GM21367 (cell line): ENCODE measurements at regions not wholly inside any gene's neighbourhood (a gene's known extent, or its start where the extent isn't known, plus 50 kb on each side); places are given as distances from the start of the nearest gene placed in this dataset.
"Not testable (repeated sequence)": the region's sequence is repeated elsewhere in the genome, so short reads cannot be mapped to it uniquely, and the experiment has no call there.

Source experiments
- ATAC-seq: cut with Tn5 transposase; IDR thresholded peaks from one replicate; pipeline ENCODE4 v1.9.1; 2021; ENCODE audit not compliant: unreplicated experiment

DNA sequence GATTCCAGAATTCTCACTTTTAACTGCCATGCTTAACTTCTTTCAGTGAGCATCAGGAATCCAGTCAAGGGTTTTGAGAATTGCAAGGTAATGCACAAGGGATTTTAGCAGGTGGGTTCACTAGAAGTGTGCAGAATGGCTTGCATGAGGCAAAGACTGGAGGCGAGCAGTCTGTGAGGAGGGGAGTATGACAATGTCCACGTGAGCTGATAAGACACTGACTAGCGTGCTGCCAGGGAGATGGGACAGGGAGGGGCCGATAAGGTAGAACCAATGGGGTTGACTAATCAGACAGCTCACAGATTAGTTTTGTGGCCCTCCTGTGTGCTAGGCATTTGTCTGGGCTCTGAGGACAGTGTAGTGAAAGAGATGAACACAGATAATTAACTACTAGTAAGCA, 102.0 kb upstream of the DAZL start:
- no peak for ATAC-seq

- ATAC-seq, result no peak
These were observed 103.1 kb upstream of the DAZL start for GRCh38 chr3:16708285-16708684.

GRCh38 chr3:16711691-16712090, 106.5 kb upstream of the DAZL start:
- not testable (repeated sequence) for ATAC-seq

DNA sequence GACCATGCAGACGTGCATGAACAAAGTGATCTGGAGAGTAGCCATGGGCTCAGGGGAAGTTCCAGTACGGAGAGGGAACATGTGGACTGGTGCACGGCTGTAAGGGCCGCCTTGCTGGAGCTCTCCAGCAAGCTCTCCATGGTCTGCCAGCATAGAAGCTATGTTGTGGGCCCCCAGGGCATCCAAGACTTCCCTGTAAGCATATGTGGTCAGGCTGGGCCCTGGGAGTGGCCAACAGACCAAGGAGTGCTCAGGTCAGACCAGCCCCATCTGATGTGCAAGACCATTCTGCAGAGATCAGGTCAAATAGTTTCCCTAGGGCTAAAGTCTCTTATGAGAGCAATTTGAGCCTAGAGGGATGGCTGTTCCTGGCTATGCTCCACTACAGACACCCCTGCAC, 110.1 kb upstream of the DAZL start:
- ATAC-seq, result no peak

DNA sequence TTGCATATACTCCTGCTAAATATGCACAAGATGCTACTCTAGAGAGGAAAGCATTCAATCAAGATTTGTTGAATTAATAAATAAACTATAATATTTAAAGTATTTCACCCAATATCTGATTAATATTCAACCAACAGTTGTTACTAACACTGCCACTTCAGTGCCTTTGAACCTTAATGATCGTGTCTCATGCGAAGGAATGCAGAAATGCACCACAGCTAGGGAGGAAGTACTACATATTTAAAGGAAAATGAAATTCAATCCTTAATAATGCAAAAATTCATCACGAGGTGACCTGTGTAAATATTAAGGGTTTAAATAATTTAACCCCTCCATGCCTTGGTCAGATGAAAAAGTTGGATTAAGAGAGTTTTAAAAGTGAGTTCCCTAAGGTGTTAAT, 114.2 kb upstream of the DAZL start:
- ATAC-seq, result no peak

GRCh38 chr3:16720367-16720940, 115.2 kb upstream of the DAZL start:
- no peak for ATAC-seq

DNA sequence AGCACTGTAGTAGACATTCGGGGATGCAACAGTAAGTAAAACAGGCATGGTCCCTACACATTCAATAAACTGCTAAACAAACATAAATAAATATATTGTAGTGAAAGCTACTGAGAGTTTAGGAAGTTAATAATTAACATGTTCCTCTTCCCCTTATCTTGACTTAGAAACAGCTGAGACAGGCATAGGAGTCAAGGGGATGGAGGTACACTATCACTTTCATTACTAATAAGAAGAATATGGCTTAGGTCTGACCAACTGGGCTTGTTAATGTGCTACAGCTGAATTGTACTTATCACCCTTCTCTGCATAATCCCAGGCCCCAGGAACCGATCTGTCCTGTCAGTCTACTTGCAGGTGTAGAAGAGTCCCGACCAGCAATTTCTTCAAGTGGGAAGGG, 116.3 kb upstream of the DAZL start:
- ATAC-seq, result no peak

DNA sequence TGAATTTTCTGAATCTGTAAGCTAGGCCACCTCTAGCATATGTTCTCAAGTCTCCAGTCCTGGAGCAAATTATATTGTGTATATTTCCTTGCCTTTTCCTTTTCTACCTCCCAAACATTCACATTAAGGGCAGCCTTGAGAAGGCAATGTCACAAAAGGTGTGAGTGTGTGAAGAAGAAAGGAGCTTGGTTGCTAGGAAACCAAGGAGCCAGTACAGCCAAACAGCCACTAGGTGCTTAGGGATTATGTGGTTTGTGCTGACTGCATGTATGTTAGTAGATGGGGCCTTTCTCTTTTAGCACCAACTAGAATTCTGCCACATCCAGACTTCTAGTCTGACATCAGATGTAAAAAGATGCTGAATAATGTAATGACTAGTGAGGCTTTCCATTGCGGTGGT, 118.8 kb upstream of the DAZL start:
- no peak for ATAC-seq

GRCh38 chr3:16724487-16724886, 119.3 kb upstream of the DAZL start:
- ATAC-seq, result no peak

GRCh38 chr3:16725972-16726371, 120.7 kb upstream of the DAZL start:
- ATAC-seq, result no peak

DNA sequence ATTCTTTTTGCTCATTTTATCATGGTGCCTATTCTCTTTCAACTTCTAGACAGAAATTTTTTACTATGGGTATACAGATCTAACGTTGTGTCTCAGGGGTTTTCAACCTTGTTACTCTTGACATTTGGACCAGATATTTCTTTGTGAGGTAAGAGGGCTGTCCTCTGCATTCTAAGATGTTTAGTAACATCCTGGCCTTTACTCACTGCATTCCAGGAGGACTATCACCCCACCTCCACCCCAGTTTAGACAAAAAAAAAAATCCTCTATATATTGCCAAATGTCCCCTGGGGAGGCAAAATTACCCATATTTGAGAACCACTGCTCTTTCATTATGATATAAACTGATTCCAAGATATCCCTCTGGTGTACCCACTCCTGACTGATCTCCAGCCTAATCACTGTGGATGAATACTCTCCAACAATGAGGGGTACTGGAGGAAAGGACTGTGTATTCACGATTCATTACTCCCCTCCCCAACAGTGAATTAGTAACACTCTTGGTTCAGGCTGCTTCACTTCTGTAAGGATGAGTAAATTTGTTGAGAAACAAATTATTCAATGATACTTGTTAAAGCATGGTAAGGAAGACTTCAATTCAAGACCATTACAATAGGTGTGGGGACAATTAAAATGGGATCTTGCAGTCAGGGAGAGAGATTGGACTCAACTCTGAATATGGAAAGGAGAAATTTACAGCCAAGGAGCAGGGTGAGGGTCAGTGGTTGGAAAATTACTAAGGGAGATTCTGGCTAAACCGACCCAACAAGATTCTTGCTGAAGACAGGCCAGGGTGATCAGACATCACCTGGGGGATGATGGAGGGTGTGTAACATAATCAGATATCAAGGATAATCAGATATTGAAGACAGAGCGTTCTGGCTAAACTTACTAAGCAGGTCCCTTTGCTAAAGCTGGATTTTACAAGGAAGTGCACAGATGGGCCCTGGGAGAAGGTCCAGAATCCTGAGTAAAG, 123.8 kb upstream of the DAZL start:
- no peak for ATAC-seq

DNA sequence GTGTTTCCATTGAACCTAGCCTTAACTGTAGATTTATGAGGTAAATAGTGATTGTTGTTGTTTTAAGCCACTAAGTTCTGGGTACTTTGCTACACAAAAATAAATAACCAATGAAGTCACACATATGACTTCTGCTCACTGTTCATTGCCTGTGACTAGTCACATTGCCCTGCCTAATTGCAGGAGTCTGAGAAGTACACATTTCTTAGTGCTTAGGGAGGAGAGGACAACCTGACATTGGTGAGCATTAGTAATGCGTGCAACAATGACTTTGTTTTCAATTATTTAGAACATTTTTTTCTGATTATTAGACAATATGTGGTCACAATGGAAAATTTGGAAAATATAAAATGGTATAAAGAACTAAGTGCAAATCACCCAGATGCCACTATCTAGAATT, 133.2 kb upstream of the DAZL start:
- no peak for ATAC-seq

- ATAC-seq, result no peak
These were observed 134.4 kb upstream of the DAZL start for GRCh38 chr3:16739541-16740105.

DNA sequence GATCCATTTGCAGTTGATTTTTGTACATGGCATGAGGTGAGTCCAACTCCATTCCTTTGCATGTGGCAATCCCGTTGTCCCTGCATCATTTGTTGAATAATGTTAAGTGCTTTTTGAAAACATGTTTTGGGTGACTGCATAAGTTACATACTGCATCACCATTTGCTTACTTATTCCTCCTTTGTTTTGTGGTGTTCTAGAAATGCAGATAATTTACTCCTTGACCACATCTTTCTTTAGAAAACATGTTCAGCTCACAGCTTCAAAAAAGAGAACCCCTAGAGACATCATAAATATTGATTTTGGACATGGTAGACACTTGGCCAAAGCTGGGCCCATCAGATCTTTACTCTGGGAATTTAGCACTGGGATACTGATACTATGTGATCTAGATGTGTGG, 135.3 kb upstream of the DAZL start:
- ATAC-seq, result no peak

DNA sequence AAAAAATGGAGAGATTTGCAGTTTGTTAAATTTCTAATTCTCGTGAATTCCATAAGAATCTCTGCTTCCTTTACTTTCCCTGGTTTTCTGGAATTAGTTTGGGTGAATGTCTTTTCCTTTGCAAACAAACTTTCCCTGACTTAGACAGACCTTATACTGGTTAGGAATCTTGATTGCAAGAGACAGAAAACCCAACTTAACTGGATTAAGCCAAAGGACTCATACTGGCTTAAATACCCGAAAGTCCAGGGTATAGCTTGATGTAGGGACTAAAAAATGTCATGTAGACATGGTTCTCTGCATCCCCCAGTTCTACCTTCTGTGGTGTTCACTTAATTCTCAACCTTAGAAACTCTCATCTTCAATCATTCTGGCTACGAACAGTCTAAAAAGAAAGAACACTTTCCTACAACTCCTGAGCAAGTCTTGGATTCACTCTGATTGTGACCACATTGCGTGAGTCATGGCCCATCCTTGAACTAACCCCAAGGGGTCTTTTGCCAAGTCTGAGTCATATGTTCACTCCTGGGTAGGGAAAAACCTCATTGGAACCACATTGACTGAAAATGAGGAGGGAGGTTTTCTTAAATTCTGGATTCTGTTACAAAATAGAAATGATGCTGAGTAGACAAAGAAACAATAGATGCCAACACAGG, 136.0 kb upstream of the DAZL start:
- ATAC-seq, result no peak

- ATAC-seq, result no peak
These were observed 136.7 kb upstream of the DAZL start for GRCh38 chr3:16741890-16742289.

- no peak for ATAC-seq
These were observed 138.1 kb upstream of the DAZL start for GRCh38 chr3:16743276-16743675.

DNA sequence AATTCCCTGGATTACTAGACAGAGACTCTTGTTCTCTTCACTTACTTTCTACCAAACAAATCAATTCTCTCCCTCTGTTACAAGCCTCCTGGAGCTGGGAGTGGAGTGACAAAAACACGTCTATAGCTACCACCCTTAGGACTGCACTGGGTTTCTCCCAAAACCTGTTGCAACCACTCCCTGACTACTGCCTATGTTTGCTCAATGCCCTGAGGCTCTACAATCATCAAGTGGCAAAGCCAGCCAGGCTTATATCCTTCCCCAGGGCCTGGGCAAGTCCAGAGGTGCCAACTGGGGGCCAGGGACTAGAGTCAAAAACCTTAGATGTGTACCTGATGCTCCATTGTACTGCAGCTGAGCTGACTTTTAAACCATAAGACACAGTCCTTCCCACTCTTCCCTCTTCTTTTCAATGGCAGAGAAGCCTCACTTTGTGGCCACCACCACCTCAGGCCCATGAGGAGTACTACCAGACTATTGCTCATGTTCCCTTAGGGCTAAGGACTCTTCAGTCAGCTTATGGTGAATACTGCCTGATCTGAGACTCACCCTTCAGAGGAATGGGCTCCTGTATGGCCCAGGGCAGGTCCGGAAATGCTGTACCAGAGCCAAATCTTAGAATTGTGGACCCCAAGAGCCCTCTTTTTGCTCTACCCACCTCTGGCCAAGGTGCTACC, 125.4 kb upstream of the PLCL2 start:
- ATAC-seq, result no peak

- no peak for ATAC-seq
These were observed 123.2 kb upstream of the PLCL2 start for GRCh38 chr3:16761571-16761970.

GRCh38 chr3:16765661-16766060, 119.1 kb upstream of the PLCL2 start:
- ATAC-seq, result no peak

DNA sequence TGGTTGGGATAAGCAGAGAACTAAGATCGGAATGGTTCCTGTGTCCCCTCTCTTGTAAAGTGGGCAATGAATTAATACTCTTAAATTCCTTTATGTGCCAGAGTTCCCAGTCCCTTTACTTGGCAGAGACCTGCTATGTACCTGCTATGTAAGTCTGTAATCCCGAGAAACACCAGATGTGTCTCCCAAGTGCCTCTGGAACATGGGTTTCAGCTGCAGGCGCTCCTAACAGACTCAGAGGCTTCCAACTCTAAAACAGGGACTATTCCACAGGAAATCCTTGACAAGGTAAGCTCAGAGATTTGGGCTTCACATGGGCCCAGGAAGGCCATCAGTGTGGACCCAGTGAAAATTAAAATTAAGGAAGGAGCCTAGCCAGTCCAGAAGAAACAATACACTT, 117.7 kb upstream of the PLCL2 start:
- no peak for ATAC-seq
